ENCODE measurements at regions not wholly inside any gene's neighbourhood (a gene's known extent, or its start where the extent isn't known, plus 50 kb on each side); places are given as distances from the start of the nearest gene placed in this dataset.

- no peak for TF ChIP-seq EZH2 (IDR thresholded peaks at IDR 0.05; ENCODE audit: low read length, missing control alignments)
- TF ChIP-seq CTCF (conservative IDR thresholded peaks at IDR 0.05 in 1 of 2, IDR thresholded peaks at IDR 0.05 in 1 of 2; ENCODE audit: low read depth in 1 of 2, low read length in 2 of 2), result no peak
These were observed 951.6 kb downstream of the DIPK2A start for GRCh38 chr3:144923046-144923775.
